ENCODE measurements at regions not wholly inside any gene's neighbourhood (a gene's known extent, or its start where the extent isn't known, plus 50 kb on each side); places are given as distances from the start of the nearest gene placed in this dataset.
"Not testable (repeated sequence)": the region's sequence is repeated elsewhere in the genome, so short reads cannot be mapped to it uniquely, and the experiment has no call there.

GRCh38 chr1:145188869-145189542 lies 53.0 kb downstream of the PPIAL4D start:
- not testable (repeated sequence) for TF ChIP-seq CTCF (conservative IDR thresholded peaks at IDR 0.05; ENCODE audit: low read depth, low read length); EZH2phosphoT487 (IDR thresholded peaks at IDR 0.05; ENCODE audit: borderline replicate concordance, low read length)
